B cell (primary cell): ENCODE measurements at regions not wholly inside any gene's neighbourhood (a gene's known extent, or its start where the extent isn't known, plus 50 kb on each side); places are given as distances from the start of the nearest gene placed in this dataset.
"Not testable (repeated sequence)": the region's sequence is repeated elsewhere in the genome, so short reads cannot be mapped to it uniquely, and the experiment has no call there.

ENCODE experiments used
- ATAC-seq: fragments of 200-7000 bp; cut with Tn5 transposase; one replicate; pipeline ENCODE4 v1.10.0; 2021; ENCODE audit warnings: low read depth, mild to moderate bottlenecking, moderate number of reproducible peaks, moderate library complexity
- CTCF ChIA-PET: fragments of 350-600 bp; sonication (Branson Sonifier 250); formaldehyde crosslinking; loops from one replicate; lab custom pipeline; 2021; ENCODE audit warnings: antibody characterized with exemption, inconsistent platforms; lab: Charles Lee
- POLR2A ChIA-PET: fragments of 350-600 bp; sonication (Branson Sonifier 250); formaldehyde crosslinking; loops from one replicate; lab custom pipeline; 2021; ENCODE audit warnings: antibody characterized with exemption; lab: Charles Lee
- DNase-seq: peaks from one replicate; pipeline ENCODE4 v3.0.0; 2013
- H2AFZ ChIP-seq: 2 replicates; pipeline ENCODE4 v1.6.1; 2012; ENCODE audit warnings: mild to moderate bottlenecking, low read depth, low read length; ENCODE audit not compliant: insufficient read depth, poor library complexity, severe bottlenecking
- H3K27ac ChIP-seq, 2 donors: 1 replicate in 1 of 2; 2 replicates in 1 of 2; pipeline ENCODE4 v1.5.1; 2012 to 2013; ENCODE audit warnings: low read length in 2 of 2, mild to moderate bottlenecking in 2 of 2, moderate library complexity in 1 of 2
- H3K27me3 ChIP-seq, 4 experiments: fragments of 200-600 bp in 1 of 4; sonication (generic) in 1 of 4; replicated peaks in 1 of 4; 1 replicate in 2 of 4; 2 replicates in 2 of 4; pipeline versions ENCODE4 v1.6.1 to v1.7.0; 2013 to 2016; ENCODE audit warnings: low read length in 3 of 4, mild to moderate bottlenecking in 2 of 4, mixed read lengths in 1 of 4, moderate library complexity in 1 of 4; ENCODE audit not compliant: insufficient read depth in 4 of 4, control insufficient read depth in 3 of 4; ENCODE audit errors: control extremely low read depth in 1 of 4
- H3K36me3 ChIP-seq, 2 experiments: replicated peaks in 1 of 2; 1 replicate in 1 of 2; 2 replicates in 1 of 2; pipeline versions ENCODE4 v1.6.1 to v1.7.1; 2013; ENCODE audit warnings: low read length in 1 of 2; ENCODE audit not compliant: insufficient read depth in 2 of 2, control insufficient read depth in 1 of 2; ENCODE audit errors: control extremely low read depth in 1 of 2, extremely low read depth in 1 of 2
- H3K4me1 ChIP-seq, 2 donors: fragments of 200-600 bp in 1 of 2; sonication (generic) in 1 of 2; 1 replicate in 1 of 2; 2 replicates in 1 of 2; pipeline versions ENCODE4 v1.5.1 to v1.6.1; 2013 to 2017; ENCODE audit warnings: low read length in 2 of 2; ENCODE audit not compliant: control insufficient read depth in 2 of 2, insufficient read depth in 2 of 2
- H3K4me2 ChIP-seq: replicated peaks from 2 replicates; pipeline ENCODE3; 2012; ENCODE audit warnings: mild to moderate bottlenecking, low read depth, low read length; ENCODE audit not compliant: poor library complexity, severe bottlenecking
- H3K4me3 ChIP-seq, 5 experiments: fragments of 200-600 bp in 1 of 5; sonication (generic) in 1 of 5; 1 replicate in 3 of 5; 2 replicates in 2 of 5; pipeline versions ENCODE4 v1.5.1 to v1.7.0; 2011 to 2016; ENCODE audit warnings: low read length in 4 of 5, mild to moderate bottlenecking in 4 of 5, low read depth in 2 of 5, control low read depth in 1 of 5, moderate library complexity in 1 of 5; ENCODE audit not compliant: insufficient read depth in 1 of 5; ENCODE audit errors: control extremely low read depth in 1 of 5, extremely low read depth in 1 of 5
- H3K79me2 ChIP-seq: fragments of 200-600 bp; sonication (generic); one replicate; pipeline ENCODE4 v1.6.0; 2016; ENCODE audit warnings: low read length; ENCODE audit not compliant: control insufficient read depth, insufficient read depth
- H3K9ac ChIP-seq: fragments of 200-600 bp; sonication (generic); 2 replicates; pipeline ENCODE4 v1.6.1; 2017; ENCODE audit warnings: mild to moderate bottlenecking, low read length, moderate library complexity
- H3K9me3 ChIP-seq, 3 donors: one replicate each; pipeline versions ENCODE4 v1.6.1 to v1.7.1; 2013; ENCODE audit warnings: low read length in 2 of 3; ENCODE audit not compliant: control insufficient read depth in 2 of 3, insufficient read depth in 1 of 3; ENCODE audit errors: control extremely low read depth in 1 of 3
- H4K20me1 ChIP-seq: 2 replicates; pipeline ENCODE4 v1.6.0; 2012; ENCODE audit warnings: mild to moderate bottlenecking, low read length; ENCODE audit not compliant: insufficient read depth, control insufficient read depth, poor library complexity, severe bottlenecking
- H3K27ac Mint-ChIP-seq: one replicate; pipeline ENCODE4 v1.8.0; 2021; ENCODE audit warnings: mixed read lengths
- H3K27me3 Mint-ChIP-seq: one replicate; pipeline ENCODE4 v1.8.0; 2021; ENCODE audit warnings: mixed read lengths
- H3K4me1 Mint-ChIP-seq: one replicate; pipeline ENCODE4 v1.8.0; 2021; ENCODE audit warnings: mixed read lengths
- H3K4me3 Mint-ChIP-seq: one replicate; pipeline ENCODE4 v1.8.0; 2021; ENCODE audit warnings: mixed read lengths
- H3K9me3 Mint-ChIP-seq: one replicate; pipeline ENCODE4 v1.8.0; 2022; ENCODE audit warnings: mixed read lengths; ENCODE audit not compliant: insufficient read depth
- CTCF ChIP-seq: fragments of 200-600 bp; IDR thresholded peaks from one replicate; pipeline ENCODE4 v1.8.0; 2022; ENCODE audit warnings: antibody characterized with exemption, mild to moderate bottlenecking
- EZH2 ChIP-seq: IDR thresholded peaks from 2 replicates; pipeline ENCODE4 v1.6.1; 2012; ENCODE audit warnings: borderline replicate concordance, low read depth, mild to moderate bottlenecking, moderate library complexity, low read length; ENCODE audit not compliant: insufficient read depth, poor library complexity, severe bottlenecking
- WGBS: methylation state at CpG from one replicate; pipeline ENCODE4 v1.1.5; 2013; ENCODE audit warnings: missing lambda C conversion rate; ENCODE audit not compliant: insufficient coverage; 5-methylcytosine and 5-hydroxymethylcytosine counted together
- intact Hi-C: fragments of 100-400 bp; cut with micrococcal nuclease; formaldehyde crosslinking; loops from one replicate; pipeline ENCODE4 v1.10.0; 2022

GRCh38 chr4:116275006-116275405 lies 810.4 kb downstream of the TRAM1L1 start:
- Histone ChIP-seq H3K27ac (no peak overlapping the region), H3K9me3 (peaks cover 0 to 13% (median 5%) of the 10 kb centered on the region in 3 donors), H3K79me2 (no peaks in the 10 kb centered on the region), H2AFZ (no peak overlapping the region), H3K36me3 (no peaks in the 10 kb centered on the region), H4K20me1 (no peaks in the 10 kb centered on the region), H3K4me3 (no peak overlapping the region), H3K4me2 (no peak overlapping the region), H3K4me1 (no peaks in the 10 kb centered on the region), H3K9ac (no peak overlapping the region), H3K27me3 (no peaks in the 10 kb centered on the region)
- Mint-ChIP-seq H3K9me3 (peaks cover 8% of the 10 kb centered on the region), H3K27ac (no peak overlapping the region), H3K4me3 (no peak overlapping the region), H3K4me1 (no peaks in the 10 kb centered on the region), H3K27me3 (no peaks in the 10 kb centered on the region)
- ChIA-PET CTCF (no interaction called here), POLR2A (no interaction called here)
- 82% methylated on average over 2 of the region's 2 CpGs for WGBS
- TF ChIP-seq CTCF (no peak), EZH2 (no peak)
- intact Hi-C loops: no loop called here
- no peak for DNase-seq
- no peak for ATAC-seq

- H4K20me1 ChIP-seq: no peaks in the 10 kb centered on the region
- H3K9me3 Mint-ChIP-seq: peaks cover 7% of the 10 kb centered on the region
- CTCF ChIA-PET: no interaction called here
- no peaks in the 10 kb centered on the region for H3K79me2 ChIP-seq
- TF ChIP-seq CTCF: no peak
- TF ChIP-seq EZH2: no peak
- H3K27me3 Mint-ChIP-seq: no peaks in the 10 kb centered on the region
- H3K9ac ChIP-seq: no peak overlapping the region
- DNase-seq (no peak), ATAC-seq (no peak)
- no peak overlapping the region for H3K27ac Mint-ChIP-seq
- no CpG with 5 or more reads among the region's 1 CpG for WGBS
- H3K4me3 ChIP-seq: no peak overlapping the region
- H3K4me1 ChIP-seq: no peaks in the 10 kb centered on the region
- H2AFZ ChIP-seq: no peak overlapping the region
- no peak overlapping the region for H3K27ac ChIP-seq
- H3K27me3 ChIP-seq: no peaks in the 10 kb centered on the region
- H3K36me3 ChIP-seq: no peaks in the 10 kb centered on the region
- no peak overlapping the region for H3K4me2 ChIP-seq
- no peak overlapping the region for H3K4me3 Mint-ChIP-seq
- intact Hi-C loops: no loop called here
- POLR2A ChIA-PET: no interaction called here
- H3K4me1 Mint-ChIP-seq: no peaks in the 10 kb centered on the region
- peaks cover 0 to 13% (median 5%) of the 10 kb centered on the region in 3 donors for H3K9me3 ChIP-seq
Observed at GRCh38 chr4:116272336-116272735, 813.0 kb downstream of the TRAM1L1 start.

GRCh38 chr4:116260931-116261330 lies 824.4 kb downstream of the TRAM1L1 start:
- H3K27me3 ChIP-seq, H2AFZ ChIP-seq, H3K4me1 ChIP-seq, ATAC-seq, H3K4me2 ChIP-seq, CTCF ChIA-PET, H3K36me3 ChIP-seq, H3K27ac ChIP-seq, H3K9me3 ChIP-seq, H3K79me2 ChIP-seq, H3K27ac Mint-ChIP-seq, POLR2A ChIA-PET, H3K4me1 Mint-ChIP-seq, H3K27me3 Mint-ChIP-seq, H3K9ac ChIP-seq, H3K4me3 ChIP-seq, H4K20me1 ChIP-seq, DNase-seq, intact Hi-C loops, H3K4me3 Mint-ChIP-seq: not testable (repeated sequence)
- 25% methylated on average over 1 of the region's 3 CpGs for WGBS
- peaks cover 11% of the 10 kb centered on the region for H3K9me3 Mint-ChIP-seq
